ENCODE measurements at regions not wholly inside any gene's neighbourhood (a gene's known extent, or its start where the extent isn't known, plus 50 kb on each side); places are given as distances from the start of the nearest gene placed in this dataset.

DNA sequence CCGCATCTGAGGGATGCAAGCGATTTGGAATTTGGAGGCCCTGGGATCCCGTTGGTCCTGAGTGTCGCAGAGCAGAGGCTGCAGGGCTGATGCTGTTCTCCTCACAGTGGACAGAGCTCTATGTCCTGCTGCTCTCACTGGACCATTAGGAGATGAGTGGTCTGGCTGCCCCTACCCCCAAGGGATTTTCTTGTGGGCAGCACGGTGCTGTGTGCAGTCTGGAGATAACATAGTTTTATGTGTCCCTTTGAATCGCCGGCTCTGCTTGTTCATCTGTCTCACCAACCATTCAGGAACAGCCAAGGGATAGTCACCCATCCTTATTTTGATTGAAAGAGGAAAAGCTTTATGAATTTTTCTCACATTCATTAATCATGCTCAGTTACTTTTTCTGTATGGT, 49.9 kb downstream of the CHRM3 start:
- TF ChIP-seq, protein P1, sequence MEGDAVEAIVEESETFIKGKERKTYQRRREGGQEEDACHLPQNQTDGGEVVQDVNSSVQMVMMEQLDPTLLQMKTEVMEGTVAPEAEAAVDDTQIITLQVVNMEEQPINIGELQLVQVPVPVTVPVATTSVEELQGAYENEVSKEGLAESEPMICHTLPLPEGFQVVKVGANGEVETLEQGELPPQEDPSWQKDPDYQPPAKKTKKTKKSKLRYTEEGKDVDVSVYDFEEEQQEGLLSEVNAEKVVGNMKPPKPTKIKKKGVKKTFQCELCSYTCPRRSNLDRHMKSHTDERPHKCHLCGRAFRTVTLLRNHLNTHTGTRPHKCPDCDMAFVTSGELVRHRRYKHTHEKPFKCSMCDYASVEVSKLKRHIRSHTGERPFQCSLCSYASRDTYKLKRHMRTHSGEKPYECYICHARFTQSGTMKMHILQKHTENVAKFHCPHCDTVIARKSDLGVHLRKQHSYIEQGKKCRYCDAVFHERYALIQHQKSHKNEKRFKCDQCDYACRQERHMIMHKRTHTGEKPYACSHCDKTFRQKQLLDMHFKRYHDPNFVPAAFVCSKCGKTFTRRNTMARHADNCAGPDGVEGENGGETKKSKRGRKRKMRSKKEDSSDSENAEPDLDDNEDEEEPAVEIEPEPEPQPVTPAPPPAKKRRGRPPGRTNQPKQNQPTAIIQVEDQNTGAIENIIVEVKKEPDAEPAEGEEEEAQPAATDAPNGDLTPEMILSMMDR (IDR thresholded peaks at IDR 0.05; ENCODE audit: control extremely low read depth in 1 of 3, insufficient read depth in 1 of 3, low read depth in 1 of 3, low read length in 3 of 3) = no peak
- TF ChIP-seq POLR2A (IDR thresholded peaks at IDR 0.05; ENCODE audit: control extremely low read depth in 1 of 2, low read depth in 2 of 2, low read length in 2 of 2) (no peak), TAF1 (IDR thresholded peaks at IDR 0.05; ENCODE audit: low read depth, low read length) (no peak), JUND (IDR thresholded peaks at IDR 0.05; ENCODE audit: low read length) (no peak), CEBPB (IDR thresholded peaks at IDR 0.05; ENCODE audit: low read depth, low read length) (no peak), RAD21 (IDR thresholded peaks at IDR 0.05 in 1 of 2, conservative IDR thresholded peaks at IDR 0.05 in 1 of 2; ENCODE audit: low read depth in 2 of 2, low read length in 2 of 2) (no peak)
- TF ChIP-seq, protein P2, sequence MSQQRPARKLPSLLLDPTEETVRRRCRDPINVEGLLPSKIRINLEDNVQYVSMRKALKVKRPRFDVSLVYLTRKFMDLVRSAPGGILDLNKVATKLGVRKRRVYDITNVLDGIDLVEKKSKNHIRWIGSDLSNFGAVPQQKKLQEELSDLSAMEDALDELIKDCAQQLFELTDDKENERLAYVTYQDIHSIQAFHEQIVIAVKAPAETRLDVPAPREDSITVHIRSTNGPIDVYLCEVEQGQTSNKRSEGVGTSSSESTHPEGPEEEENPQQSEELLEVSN (IDR thresholded peaks at IDR 0.05) = no peak

All from H1 (cell line).